LHCN-M2 (cell line): ENCODE measurements at regions not wholly inside any gene's neighbourhood (a gene's known extent, or its start where the extent isn't known, plus 50 kb on each side); places are given as distances from the start of the nearest gene placed in this dataset.

ENCODE experiments used
- DNase-seq: peaks from one replicate; pipeline ENCODE4 v3.0.0-alpha.2; 2012; ENCODE audit warnings: low read depth

DNA sequence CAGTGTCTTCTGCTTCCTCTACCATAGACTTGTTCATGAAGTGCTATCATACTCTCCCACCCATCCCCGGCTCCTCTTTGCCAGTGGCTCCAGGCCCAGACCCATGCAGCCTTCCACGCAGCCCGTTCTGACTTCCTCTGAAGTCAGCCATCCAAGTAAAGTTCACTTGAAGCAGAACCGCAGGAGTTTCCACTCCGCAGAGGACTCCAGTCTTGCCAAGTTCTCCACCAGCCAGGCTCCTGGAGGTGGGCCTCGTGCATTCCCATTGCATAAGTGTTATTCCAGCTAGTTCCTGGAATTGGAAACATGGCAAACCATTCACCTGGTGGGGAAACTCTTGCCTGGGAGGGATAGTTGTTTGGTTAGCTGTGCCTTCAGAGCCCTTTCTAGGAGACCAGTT, 185.1 kb downstream of the PLPP3 start:
- DNase-seq, result no peak

DNA sequence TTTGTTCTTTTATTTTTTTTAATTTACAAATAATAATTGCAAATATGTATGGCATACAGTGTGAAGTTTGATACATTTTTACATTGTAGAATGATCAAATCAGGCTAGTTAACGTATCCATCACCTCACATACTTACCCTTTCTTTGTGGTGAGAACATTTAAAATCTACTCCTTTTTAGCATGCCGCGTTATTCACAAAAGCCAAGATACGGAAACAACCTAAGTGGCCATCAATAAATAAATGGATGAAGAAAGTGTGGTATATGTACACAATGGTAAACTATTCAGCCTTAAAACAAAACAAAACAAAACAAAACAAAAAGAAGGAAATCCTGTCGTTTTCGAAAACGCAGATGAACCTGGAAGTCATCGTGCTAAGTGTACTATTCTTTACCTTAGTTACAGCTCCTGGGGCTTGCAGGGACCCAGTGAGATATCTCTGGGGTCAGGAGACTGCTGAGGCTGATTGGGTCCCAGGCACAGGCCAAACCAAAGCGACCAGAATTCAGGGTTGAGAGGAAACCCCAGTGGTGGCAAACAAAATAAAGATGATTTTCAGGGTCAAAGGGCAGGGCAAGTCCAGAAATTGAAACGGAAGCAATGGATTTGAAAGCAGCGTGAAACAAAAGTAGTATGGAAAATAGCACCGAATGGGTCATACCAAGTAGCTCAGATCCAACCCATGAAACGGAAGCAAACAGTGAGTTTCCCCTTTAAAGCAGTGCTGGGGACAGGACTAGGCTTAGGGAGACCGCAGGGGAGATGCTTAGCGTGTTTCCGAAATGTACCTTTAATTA, 188.2 kb downstream of the PLPP3 start:
- DNase-seq, result no peak

DNA sequence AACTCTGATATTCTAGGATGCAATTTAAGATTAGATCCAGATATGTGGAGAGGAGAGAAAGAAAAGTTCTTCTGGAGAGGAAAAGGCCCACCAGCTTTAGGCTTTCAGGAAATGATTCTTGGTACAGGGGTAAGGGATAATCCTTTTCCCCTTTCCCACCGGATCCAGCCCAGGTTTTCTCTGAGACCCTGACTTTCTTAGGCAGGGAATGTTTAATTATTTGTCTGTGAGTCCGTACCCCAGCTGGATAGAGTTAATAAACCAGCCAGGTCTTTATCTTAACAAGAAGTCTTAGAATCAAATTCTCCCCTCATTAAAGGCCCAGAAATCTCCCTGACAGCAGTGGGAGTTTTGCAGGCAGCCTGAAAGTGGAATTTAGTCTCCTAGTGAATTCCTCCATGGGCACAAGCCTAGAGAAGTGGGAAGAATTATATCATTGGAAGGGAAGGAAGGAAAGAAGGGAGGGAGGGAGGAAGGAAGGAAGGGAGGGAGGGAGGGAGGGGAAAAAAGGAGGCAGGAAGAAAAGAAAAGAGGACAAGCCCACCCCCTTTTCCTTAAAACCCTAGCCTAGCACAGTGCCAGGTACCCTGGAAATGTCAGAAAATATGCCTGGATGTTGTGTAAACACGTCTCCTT, 189.0 kb downstream of the PLPP3 start:
- DNase-seq, result no peak

DNA sequence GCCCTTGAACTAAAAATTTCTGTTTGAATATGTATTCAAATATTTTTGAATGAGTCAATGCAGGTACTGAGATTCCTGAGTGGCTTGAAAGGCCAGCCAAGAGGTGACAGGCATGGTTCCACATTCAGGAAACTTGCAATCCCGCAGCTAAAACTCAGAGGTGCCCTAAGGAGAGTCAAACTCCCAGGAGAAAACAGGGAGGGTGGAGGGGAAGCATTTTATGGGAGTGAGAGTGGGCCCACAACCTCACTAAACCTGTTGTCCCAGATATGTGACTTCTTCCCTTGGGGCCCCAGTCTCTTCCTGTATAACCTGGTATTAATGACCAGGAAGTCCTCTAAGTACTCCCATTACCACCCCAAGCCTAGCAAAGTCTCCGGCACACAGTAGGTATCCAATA, 189.6 kb downstream of the PLPP3 start:
- no peak for DNase-seq

DNA sequence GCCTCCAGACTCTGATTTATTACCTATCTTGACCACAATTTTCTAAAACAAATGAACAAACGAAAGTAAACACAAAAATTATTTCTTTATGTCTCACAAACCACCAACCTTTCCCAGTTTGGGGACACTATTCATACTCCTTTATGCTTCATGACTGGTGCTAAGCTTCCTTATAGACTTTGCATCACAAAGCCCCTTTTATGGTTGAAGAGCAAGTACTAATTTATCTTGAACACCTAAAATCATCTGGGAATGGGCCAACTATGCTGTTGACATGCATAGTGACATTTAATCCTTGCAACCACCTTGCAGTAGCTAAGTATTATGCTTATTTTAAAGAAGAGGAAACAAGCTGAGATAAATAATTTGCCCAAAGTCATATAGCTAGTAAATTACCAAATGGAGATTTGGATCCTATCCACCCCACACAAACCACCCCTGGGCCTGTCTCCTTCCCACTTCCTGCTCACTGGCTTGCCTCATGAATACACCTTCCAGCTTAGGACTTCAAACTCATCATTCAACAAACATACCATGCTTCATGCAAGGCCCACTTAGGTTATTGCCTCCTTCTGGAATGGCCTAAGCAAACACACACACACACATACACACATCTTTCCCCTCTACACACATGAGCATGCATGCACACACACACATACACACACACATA, 192.2 kb downstream of the PLPP3 start:
- no peak for DNase-seq

DNA sequence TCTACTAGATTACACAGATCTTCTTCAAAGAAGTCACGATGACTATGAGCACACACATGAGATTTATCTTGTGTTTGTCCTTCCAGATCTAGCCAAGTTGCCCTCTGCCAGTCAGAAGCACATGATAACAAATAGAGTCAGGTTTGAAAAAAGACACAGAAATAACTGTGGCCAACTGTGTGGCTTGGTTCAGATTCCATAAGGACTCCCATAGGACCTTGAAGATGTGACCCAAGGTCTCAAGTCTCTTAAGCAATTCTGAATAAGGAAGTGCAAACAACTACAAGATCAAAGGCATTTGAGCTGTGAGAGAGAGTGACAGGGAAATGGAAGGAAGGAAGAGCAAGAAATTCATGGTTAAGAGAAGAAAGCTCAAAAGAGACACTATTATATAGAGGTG, 194.0 kb downstream of the PLPP3 start:
- no peak for DNase-seq

DNA sequence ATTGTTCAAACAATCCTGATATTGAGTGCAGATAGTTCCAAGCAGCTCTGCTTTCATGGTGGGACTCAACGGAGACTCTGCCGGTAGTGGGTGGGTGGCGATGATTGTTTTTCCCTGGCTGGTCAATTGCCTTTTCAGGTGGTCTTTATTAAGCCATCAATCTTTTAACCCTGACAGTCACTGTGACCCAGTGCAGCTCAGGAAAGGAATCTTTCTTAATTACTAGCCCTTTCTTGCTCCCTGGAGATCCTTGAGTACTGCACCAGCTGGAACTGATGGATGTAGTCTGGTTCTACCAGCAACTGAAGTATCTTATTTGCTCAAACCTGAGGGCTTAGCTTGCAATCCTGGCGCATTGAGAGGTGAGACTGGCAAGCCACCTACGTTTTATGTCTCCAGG, 196.4 kb downstream of the PLPP3 start:
- no peak for DNase-seq

DNA sequence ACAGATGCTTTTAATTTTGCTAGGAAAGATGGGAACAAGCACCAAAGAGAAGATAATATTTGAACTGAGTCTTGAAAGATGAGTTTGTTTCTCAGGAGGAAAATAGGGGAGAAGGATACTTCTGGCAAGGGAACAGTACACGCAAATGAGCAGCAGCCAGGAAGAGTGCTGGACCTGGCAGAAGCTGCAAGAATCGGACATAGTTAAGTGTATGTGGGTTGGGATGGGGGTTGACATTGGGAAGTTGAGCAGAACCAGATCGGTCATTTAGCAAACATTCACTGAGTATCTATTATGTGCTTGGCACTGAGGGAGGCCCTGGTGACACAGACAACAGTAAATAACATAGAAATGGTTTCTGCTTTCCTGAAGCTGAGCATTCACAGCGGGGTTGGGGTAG, 198.8 kb downstream of the PLPP3 start:
- no peak for DNase-seq

DNA sequence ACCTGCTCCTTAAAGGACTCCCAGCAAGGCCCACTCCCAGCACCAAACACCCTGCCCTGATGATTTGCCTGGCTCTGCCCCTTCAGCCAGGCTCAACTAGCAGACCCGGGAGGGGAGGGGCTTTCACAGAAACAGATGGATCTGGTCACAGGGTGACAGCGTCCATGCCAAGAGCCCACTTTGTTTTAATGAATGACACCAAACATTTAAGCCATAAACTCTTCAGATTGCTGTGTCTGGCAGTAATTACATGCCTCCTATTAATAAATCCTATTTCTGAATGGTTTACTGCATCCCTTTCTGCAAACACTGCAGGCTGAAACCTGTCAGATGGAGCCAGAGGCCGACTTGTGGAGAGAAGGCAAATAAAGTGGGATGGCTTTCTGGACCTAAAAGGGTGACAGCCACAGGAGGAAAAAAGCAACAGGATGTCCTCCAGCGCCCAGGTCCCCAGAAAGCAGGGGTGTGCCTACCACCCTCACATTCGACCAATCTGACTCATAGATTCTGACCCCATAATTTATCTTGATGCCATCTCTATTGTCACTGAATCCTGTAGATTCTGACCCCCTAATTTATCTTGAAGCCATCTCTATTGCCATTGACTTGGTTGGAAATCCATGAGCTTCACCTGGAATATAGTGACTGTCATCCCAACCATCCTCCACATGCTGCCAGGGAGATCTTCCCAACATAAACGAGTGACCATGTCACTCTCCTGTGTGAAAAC, 200.9 kb downstream of the PLPP3 start:
- no peak for DNase-seq

DNA sequence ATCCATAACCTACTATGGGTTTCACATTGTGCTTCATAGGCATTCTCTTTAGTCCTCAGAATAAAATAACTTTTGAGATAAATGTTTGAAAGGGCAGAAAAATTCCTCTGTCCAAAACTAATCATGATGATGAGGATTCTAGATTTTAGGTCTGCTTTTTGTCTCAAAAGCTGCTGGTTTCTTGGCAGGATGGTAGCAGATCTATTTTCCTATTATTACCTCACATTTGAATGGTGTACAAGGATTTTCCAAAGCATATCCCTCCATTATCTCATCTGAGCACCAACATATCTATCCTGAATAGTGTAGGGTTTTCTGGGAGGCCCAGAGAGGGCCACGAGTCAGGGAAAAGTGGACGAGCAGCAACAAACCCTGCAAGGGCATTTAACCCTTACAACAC, 201.9 kb downstream of the PLPP3 start:
- DNase-seq, result no peak

DNA sequence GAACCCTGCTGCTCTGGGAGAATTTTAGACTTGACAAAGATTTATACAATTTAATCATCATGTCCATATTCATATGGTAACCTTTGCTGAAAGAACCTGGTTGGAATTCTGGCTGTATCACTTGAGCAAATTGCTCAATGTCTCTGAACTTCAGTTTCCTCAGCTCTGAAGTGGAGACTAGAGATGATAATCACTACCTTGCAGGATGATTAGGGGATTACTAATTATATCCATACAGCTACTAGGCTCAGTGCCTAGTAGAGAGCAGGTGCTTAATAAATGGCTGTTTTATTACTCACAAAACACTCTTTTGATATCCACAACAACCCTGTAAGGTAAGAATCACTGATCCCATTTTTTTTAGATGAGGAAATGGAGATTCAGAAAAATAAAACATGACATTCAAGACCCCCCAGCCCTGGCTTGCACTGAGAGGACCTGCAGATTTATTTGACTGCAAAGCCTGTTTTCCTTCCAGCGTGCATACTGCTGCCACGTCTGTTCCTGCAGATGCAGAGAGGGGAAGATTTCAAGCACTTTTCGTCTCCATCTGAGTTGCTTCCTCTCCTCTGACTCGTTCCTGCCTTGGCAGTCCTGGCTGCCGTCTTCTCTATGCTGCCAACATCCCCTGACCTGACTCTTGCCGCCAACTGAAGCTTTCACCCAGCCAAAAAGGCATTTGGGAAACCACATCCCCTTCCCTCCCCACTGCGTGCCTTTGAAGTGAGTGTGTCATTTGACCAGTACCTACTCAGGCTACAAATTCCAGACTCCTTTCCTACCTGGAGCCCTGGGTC, 203.0 kb downstream of the PLPP3 start:
- peak; percentile 59 for DNase-seq

DNA sequence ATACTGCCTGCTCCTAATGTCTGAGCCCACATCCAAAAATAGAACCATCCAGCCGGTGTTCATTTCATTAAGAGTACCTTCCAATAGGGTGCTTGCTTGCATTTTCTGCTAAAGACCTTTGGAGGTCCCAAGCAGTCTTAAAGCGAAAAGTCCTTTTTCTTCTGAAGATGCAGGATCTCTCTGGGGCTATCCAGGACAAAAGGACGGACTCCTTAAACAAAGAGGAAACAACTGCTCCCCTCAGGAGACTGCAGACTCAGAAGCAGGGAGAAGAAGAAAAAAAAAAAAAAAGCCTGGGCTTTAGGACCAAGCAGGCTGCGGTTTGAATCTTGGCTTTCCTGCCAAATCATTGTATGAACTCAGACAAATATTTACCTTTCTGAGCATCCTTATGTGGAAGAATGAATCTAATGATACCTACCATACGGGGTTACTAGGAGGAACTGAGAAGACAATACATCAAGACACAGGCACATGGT, 204.0 kb downstream of the PLPP3 start:
- no peak for DNase-seq

DNA sequence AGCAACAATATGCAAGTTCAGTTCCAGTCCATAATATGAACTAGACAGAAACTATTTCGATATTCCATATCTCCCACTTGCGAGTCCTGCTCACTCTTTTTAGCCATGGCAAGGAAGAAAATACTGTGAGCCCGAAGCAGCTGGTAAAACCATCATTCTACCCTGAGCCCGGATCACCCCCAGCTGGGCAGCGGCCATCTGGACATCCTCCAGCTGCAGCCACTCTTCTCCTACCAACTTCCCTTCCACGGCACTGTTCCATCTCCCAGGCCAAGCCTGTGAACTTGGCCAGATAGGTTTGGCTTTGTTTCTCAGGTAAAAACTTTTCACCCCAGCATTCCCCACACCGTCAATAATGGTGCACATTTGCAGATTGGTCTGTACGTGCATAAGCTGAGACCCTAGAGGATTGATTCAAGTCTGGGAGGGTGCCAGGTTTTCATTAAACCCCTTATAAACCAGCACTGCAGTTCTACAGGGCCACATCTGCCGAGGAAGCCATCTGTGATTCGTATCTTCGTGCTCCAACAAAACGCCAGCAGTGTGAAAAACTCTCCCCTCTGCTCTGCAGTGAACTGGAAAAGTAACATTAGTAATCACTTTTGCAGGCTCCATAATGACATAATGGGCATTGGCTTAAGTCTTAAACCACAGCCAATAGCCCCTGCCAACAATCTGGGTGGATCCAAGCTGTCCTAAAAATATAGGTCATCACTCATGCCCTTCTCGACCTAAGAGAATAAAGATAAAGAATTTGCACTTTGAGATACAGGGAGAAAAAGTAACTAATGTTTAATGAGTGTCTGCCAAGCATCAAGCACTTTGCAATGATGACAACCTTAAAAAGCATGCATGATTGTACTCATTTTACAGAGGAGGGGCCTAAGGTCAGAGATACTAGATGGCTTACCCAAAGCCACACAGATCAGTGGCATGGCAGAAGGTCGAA, 205.1 kb downstream of the PLPP3 start:
- DNase-seq, result peak; percentile 29

DNA sequence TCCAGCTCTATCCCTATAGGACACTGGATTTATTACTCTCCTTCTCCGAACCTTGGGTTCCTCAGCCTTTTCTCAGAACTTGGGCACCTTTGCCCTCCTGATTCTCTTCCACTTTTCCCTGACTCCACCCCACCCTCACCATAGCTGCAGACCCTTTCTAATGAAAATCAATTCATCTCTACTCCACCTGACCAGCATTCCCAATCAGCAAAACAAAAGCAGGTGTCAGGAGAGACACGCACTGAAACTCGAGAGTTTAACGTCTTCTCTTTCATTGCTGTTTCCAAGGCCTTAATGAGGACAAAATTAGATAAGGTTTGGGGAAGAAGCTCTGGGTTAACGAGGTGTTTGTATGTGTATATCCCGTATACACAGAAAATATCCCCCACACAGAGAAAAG, 208.8 kb downstream of the PLPP3 start:
- no peak for DNase-seq

DNA sequence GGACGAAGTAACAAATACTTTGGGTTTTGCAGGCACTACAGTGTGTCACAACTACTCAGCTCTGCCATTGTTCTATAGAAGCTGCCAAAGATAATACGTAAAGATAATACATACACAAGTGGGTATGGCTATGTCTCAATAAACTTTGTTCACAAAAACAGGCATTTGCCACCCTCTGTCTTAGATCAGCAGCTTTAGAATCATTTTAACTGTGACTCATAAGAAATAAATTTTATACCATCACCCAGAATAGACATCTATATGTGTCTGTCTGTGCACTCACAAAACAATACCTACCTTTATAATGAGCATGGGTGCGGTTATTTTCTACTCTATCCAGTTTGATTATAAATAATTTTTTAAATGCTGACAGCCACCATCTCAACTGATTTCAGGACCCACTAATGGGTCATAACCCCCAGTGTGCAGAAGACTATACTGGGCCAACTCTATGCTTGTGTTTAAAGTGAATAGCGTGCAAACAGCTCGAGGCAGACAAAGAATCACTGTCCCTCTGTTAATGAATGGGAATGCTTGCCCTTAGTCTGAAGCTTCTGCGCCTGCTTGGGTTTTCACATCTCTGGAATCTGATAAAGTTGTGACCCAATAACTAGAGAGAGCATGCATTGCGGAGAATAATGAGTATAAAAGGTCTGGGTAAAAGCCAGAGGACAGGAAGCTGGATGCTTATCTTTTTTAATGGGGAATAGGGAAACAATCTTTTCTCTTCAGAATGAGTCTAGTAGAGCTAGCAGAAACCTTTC, 216.2 kb downstream of the PLPP3 start:
- no peak for DNase-seq

DNA sequence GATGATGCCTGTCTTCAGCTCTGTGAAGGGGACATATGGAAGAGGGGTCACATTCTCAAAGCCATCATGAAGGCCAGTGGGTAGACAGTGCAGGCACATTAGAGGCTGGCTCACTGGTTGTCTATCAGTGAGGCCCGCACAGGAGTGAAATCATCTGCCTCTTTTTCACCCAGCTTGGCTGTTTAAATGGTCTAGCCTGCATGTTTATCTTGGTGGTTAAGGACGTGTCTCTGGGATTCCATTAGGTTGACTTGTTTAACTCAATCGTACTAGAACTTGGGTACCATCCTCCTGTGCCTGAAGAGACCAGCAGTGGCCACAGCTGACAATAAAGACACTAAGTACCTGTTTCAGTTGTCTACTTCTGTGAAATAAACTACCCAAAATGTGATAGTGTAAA, 219.3 kb downstream of the PLPP3 start:
- no peak for DNase-seq

DNA sequence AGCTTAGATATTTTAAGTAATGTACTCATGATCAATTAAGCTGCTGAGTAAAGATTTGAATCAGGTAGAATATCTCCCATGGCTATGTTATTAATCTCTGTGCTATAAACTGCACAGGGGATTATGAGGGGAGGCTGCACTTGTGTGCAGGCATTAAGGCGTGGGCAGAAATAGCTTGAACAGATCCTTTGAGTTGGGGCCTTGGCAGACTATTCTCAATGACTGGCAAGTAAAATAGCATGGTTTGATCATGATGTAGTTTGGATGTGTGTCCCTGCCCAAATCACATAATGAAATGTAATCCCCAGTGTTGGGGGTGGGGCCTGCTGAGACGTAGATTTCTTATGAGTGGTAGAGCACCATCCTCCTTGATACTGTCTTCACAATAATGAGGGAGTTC, 220.3 kb downstream of the PLPP3 start:
- DNase-seq, result no peak

DNA sequence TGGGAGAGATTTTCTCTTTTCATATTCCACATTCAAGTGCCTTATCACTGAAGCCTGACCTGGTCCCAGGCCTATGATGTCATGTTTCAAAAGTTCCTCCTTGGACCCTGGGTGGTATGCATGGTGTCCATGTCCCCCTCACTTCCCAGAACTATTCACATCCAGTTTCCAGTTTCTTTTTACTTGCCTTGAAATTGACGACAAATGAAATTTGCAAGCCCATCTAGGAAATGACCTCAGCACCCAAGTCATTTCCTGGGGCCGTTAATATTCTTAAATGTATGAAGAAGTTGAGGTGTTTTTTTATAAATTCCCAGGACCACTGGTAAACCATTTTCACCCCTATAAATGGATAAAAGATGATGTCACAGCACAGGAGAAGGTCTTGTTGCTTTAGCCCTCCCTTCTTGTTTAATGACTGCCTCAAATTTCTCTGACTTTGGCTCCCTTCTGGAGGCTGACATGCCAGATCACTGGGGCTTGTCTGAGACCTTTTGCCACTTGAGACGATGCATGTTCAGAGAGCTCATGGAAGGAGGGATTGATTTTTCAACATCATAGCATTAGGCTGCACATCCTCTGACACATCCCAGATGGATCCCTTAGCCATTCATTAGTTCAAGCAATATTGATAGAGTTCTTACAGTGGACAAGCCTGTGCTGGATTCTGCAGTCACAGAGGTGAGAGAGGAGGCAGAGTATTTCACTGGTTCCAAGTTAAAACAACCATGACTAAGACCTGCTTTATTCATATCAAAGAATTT, 221.3 kb downstream of the PLPP3 start:
- DNase-seq, result no peak
